OCI-LY1 (cell line): ENCODE measurements at regions not wholly inside any gene's neighbourhood (a gene's known extent, or its start where the extent isn't known, plus 50 kb on each side); places are given as distances from the start of the nearest gene placed in this dataset.

ENCODE experiments used
- H2AFZ ChIP-seq: fragments of 200-600 bp; sonication (generic), shearing (Covaris generic); 2 replicates; pipeline ENCODE4 v1.6.0; 2014; ENCODE audit warnings: antibody characterized with exemption, mild to moderate bottlenecking, low read length
- H3F3A ChIP-seq: fragments of 200-600 bp; sonication (generic), shearing (Covaris generic); 2 replicates; pipeline ENCODE4 v1.6.0; 2014; ENCODE audit warnings: mild to moderate bottlenecking, antibody characterized with exemption, low read length, moderate library complexity; ENCODE audit not compliant: insufficient read depth
- H3K27ac ChIP-seq: fragments of 200-600 bp; sonication (generic); 2 replicates; pipeline ENCODE4 v1.5.1; 2014; ENCODE audit warnings: low read length, mixed run types, mild to moderate bottlenecking, low read depth; ENCODE audit not compliant: poor library complexity, severe bottlenecking
- H3K27me3 ChIP-seq: fragments of 200-600 bp; sonication (generic); 2 replicates; pipeline ENCODE4 v1.6.0; 2014; ENCODE audit warnings: antibody characterized with exemption, mild to moderate bottlenecking, low read length, moderate library complexity; ENCODE audit not compliant: insufficient read depth
- H3K36me3 ChIP-seq: fragments of 200-600 bp; sonication (generic); 2 replicates; pipeline ENCODE4 v1.6.1; 2014; ENCODE audit warnings: mild to moderate bottlenecking, antibody characterized with exemption, low read length, moderate library complexity, mixed read lengths; ENCODE audit not compliant: insufficient read depth
- H3K4me1 ChIP-seq: fragments of 200-600 bp; sonication (generic); 2 replicates; pipeline ENCODE4 v1.5.1; 2014; ENCODE audit warnings: mild to moderate bottlenecking, low read length, moderate library complexity; ENCODE audit not compliant: insufficient read depth, severe bottlenecking
- H3K4me2 ChIP-seq: fragments of 200-600 bp; sonication (generic), shearing (Covaris generic); 2 replicates; pipeline ENCODE4 v1.6.1; 2014; ENCODE audit warnings: low read length
- H3K4me3 ChIP-seq: fragments of 200-600 bp; sonication (generic); 2 replicates; pipeline ENCODE4 v1.5.1; 2014; ENCODE audit warnings: low read length, low read depth, mild to moderate bottlenecking, mixed read lengths; ENCODE audit not compliant: poor library complexity, severe bottlenecking
- H3K79me2 ChIP-seq: fragments of 200-600 bp; shearing (Covaris generic); 2 replicates; pipeline ENCODE4 v1.6.1; 2016; ENCODE audit warnings: mixed run types, low read length, mixed read lengths; ENCODE audit not compliant: insufficient read depth
- H3K9ac ChIP-seq: fragments of 200-600 bp; sonication (generic), shearing (Covaris generic); 2 replicates; pipeline ENCODE4 v1.6.1; 2014; ENCODE audit warnings: mild to moderate bottlenecking, low read length, mixed read lengths
- H3K9me2 ChIP-seq: fragments of 200-600 bp; sonication (generic), shearing (Covaris generic); 2 replicates; pipeline ENCODE4 v1.6.1; 2014; ENCODE audit warnings: low read depth, mild to moderate bottlenecking, low read length, mixed read lengths
- H3K9me3 ChIP-seq: fragments of 200-600 bp; shearing (Covaris generic); 2 replicates; pipeline ENCODE4 v1.6.1; 2014; ENCODE audit warnings: low read length, mixed read lengths
- H4K20me1 ChIP-seq: fragments of 200-600 bp; sonication (generic), shearing (Covaris generic); 2 replicates; pipeline ENCODE4 v1.6.0; 2016; ENCODE audit warnings: mild to moderate bottlenecking, low read length; ENCODE audit not compliant: insufficient read depth
- EZH2 ChIP-seq: fragments of 200-600 bp; sonication (generic), shearing (Covaris generic); IDR thresholded peaks from 2 replicates; pipeline ENCODE4 v1.8.0; 2017; ENCODE audit warnings: borderline replicate concordance, mixed run types, mild to moderate bottlenecking, antibody characterized with exemption, low read length, moderate library complexity, mixed read lengths
- TF ChIP-seq, protein P1 (sequence below): fragments of 200-600 bp; sonication (generic), shearing (Covaris generic); IDR thresholded peaks from 2 replicates; pipeline ENCODE4 v1.5.1; 2017; ENCODE audit warnings: mild to moderate bottlenecking, antibody characterized with exemption, low read length, moderate library complexity, mixed read lengths

DNA sequence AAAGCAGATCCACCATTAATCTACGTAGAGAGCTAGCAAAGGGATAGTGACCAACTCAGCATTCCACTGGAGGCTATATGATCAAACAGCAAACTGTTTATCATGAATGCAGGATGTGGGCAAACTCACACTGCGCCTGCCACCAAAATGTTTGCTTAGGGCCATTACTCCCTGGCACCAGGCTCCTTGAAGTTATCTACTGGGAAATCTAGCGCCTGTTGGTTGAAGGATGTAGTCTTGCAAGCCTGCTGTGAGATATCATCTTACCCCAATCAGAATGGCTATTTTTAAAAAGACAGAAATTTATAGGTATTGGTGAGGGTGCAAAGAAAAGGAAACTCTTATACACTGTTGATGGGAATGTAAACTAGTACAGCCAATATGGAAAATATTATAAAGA, 332.5 kb upstream of the RPS23 start:
- Histone ChIP-seq H3K4me1 (no peaks in the 10 kb centered on the region), H3F3A (no peaks in the 10 kb centered on the region), H3K9me2 (no peaks in the 10 kb centered on the region), H3K4me3 (no peak overlapping the region), H3K79me2 (no peaks in the 10 kb centered on the region), H3K36me3 (no peaks in the 10 kb centered on the region), H4K20me1 (no peaks in the 10 kb centered on the region), H3K27ac (no peak overlapping the region), H3K27me3 (no peaks in the 10 kb centered on the region), H2AFZ (no peak overlapping the region), H3K9me3 (no peaks in the 10 kb centered on the region), H3K9ac (no peak overlapping the region), H3K4me2 (no peak overlapping the region)
- TF ChIP-seq EZH2: no peak
- TF ChIP-seq, protein P1, sequence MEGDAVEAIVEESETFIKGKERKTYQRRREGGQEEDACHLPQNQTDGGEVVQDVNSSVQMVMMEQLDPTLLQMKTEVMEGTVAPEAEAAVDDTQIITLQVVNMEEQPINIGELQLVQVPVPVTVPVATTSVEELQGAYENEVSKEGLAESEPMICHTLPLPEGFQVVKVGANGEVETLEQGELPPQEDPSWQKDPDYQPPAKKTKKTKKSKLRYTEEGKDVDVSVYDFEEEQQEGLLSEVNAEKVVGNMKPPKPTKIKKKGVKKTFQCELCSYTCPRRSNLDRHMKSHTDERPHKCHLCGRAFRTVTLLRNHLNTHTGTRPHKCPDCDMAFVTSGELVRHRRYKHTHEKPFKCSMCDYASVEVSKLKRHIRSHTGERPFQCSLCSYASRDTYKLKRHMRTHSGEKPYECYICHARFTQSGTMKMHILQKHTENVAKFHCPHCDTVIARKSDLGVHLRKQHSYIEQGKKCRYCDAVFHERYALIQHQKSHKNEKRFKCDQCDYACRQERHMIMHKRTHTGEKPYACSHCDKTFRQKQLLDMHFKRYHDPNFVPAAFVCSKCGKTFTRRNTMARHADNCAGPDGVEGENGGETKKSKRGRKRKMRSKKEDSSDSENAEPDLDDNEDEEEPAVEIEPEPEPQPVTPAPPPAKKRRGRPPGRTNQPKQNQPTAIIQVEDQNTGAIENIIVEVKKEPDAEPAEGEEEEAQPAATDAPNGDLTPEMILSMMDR: no peak

DNA sequence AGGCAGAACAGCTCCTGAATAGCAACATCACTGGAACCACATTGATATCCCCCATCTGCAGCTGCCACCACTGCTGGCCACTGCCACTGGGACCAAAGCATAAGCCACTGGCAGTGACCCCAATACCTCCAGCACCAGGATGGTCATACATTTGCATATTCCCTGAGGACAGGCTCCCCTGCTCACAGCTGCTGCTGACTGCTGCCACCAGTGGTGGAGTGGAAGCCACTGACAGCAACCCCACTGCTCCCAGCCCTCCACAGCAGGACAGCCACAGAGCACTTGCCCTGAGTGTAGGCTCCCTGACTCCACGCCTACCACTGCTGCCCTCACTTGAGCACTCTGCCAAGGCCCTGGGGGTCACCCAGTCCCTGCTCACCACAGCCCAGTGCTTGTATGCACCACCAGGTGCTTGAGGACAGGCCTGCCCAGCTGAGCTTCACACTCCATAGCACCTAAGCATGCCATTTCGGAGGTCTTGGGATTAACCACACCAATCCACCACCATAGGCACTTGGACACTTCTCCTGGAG, 327.4 kb upstream of the RPS23 start:
- Histone ChIP-seq H3K27me3 (no peaks in the 10 kb centered on the region), H3K4me3 (no peak overlapping the region), H3K9me3 (no peaks in the 10 kb centered on the region), H3K79me2 (no peaks in the 10 kb centered on the region), H4K20me1 (no peaks in the 10 kb centered on the region), H3K9me2 (no peaks in the 10 kb centered on the region), H3F3A (no peaks in the 10 kb centered on the region), H3K36me3 (no peaks in the 10 kb centered on the region), H3K27ac (no peak overlapping the region), H3K4me1 (no peaks in the 10 kb centered on the region), H3K9ac (no peak overlapping the region), H2AFZ (no peak overlapping the region), H3K4me2 (no peak overlapping the region)
- TF ChIP-seq, protein P1: no peak
- TF ChIP-seq EZH2: no peak

DNA sequence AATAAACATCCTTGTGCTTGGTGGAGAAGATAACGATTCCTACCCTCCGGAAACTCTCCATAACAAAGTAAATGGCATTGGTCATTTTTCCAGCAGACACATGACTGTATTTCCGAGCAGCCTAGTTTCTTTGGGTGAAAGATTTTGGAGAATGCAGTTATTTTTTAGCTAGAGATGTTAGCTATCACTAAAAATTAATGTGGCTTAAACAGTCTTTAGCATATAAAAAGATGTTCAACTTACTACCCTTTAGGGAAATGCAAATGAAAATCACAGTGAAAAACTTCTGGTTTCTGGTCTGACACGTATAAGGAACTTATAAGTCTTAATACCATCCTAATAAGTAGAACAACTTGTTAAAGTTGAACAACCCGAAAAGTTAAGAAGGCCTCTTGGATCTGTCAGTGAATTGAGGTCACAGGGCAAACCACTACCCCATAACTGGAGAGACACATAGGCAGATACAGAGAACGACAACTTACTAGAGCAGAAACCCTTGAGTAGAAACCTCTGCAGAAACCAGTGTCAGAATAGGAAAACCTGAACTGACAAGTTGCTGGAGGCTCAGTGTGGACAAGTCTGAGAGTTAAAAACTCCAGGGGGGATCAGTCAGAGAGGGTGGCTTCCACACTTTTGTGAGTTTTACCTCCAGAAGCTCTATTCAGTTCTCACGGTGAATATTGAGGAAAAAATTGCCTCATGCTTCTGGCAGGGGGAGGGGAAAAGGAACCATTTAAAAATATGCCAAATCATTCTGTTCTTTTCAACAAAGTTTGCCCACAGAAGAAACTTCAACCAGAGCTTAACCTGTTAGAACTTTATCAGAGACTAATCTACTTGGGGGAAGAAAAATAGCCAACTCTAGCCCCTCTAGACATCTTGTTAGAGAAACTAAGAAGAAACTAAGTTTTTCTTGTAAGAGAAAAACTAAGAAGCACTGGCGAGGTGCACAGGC, 325.2 kb upstream of the RPS23 start:
- Histone ChIP-seq H3K4me2 (no peak overlapping the region), H2AFZ (no peak overlapping the region)

More for the DNA sequence above, 325.2 kb upstream of the RPS23 start:
- Histone ChIP-seq H3K9me2 (no peaks in the 10 kb centered on the region), H3K4me3 (no peak overlapping the region), H3K9me3 (no peaks in the 10 kb centered on the region), H3K27ac (no peak overlapping the region), H3F3A (no peaks in the 10 kb centered on the region), H3K27me3 (no peaks in the 10 kb centered on the region), H3K9ac (no peak overlapping the region), H3K36me3 (no peaks in the 10 kb centered on the region), H4K20me1 (no peaks in the 10 kb centered on the region), H3K4me1 (no peaks in the 10 kb centered on the region), H3K79me2 (no peaks in the 10 kb centered on the region)
- no peak for TF ChIP-seq EZH2
- TF ChIP-seq, protein P1: no peak
